ENCODE measurements at regions not wholly inside any gene's neighbourhood (a gene's known extent, or its start where the extent isn't known, plus 50 kb on each side); places are given as distances from the start of the nearest gene placed in this dataset.

DNA sequence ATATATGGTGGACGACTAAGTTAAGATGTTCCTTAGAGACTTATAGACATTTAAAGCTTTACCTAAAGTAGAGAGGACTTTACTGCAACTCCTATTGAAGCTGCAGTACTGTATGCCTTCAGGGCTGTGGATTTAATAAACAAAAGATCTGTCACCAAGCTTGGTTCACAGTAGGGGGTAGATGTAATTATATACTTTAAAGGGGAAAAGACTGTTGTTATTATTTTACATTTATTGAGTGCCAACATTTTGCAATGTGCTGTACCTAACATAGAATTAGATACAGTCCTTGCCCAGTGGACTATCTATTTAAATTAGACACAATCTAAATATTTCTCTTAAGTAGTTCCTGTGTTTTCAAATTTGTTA, 67.2 kb downstream of the SLIT2 start:
- TF ChIP-seq EZH2 (IDR thresholded peaks at IDR 0.05), result no peak
- TF ChIP-seq POLR2AphosphoS5 (IDR thresholded peaks at IDR 0.05; ENCODE audit: borderline replicate concordance, low read depth, low read length), result no peak

All from SK-N-MC (cell line).